OCI-LY3 (cell line): ENCODE measurements at regions not wholly inside any gene's neighbourhood (a gene's known extent, or its start where the extent isn't known, plus 50 kb on each side); places are given as distances from the start of the nearest gene placed in this dataset.

Experiments
- CTCF ChIP-seq: fragments of 200-600, 300-600 bp; sonication (generic); IDR thresholded peaks from 2 replicates; pipeline ENCODE4 v1.5.1; 2014; ENCODE audit warnings: antibody characterized with exemption, low read length, low read depth
- EZH2phosphoT487 ChIP-seq: fragments of 200-600 bp; shearing (Covaris generic); IDR thresholded peaks from 2 replicates; pipeline ENCODE4 v1.6.1; 2018; ENCODE audit warnings: antibody characterized with exemption, mixed run types, low read depth

- TF ChIP-seq CTCF: no peak
- TF ChIP-seq EZH2phosphoT487: no peak
Observed at GRCh38 chr6:113365191-113365590, 492.0 kb upstream of the MARCKS start.
